ENCODE measurements at regions not wholly inside any gene's neighbourhood (a gene's known extent, or its start where the extent isn't known, plus 50 kb on each side); places are given as distances from the start of the nearest gene placed in this dataset.

GRCh38 chr13:109362616-109363015 is 423.8 kb downstream of the IRS2 start:
- H3K27me3 ChIP-seq (ENCODE audit: insufficient read depth, low read length) = no peaks in the 10 kb centered on the region
- H3K9me3 Mint-ChIP-seq = peaks cover 0 to 6% of the 10 kb centered on the region in 2 experiments; a peak in 3 of 5 replicates
- DNase-seq = no peak
- no peak overlapping the region for H3K27ac ChIP-seq (ENCODE audit: insufficient read length, low read depth, low read length)
- H4K91ac ChIP-seq (ENCODE audit: insufficient read length, low read depth, low read length) = no peak overlapping the region
- H3K14ac ChIP-seq (ENCODE audit: insufficient read depth, low read length) = no peak overlapping the region
- H4K8ac ChIP-seq (replicated peaks; ENCODE audit: insufficient read length, low read depth, low read length) = no peak overlapping the region
- H3K9me3 ChIP-seq (ENCODE audit: control insufficient read depth, low read depth, low read length) = no peaks in the 10 kb centered on the region
- no peak overlapping the region for H3T11ph ChIP-seq (ENCODE audit: low read length)
- no peak for TF ChIP-seq CTCF (conservative IDR thresholded peaks at IDR 0.05)
- H3K79me2 ChIP-seq (ENCODE audit: insufficient read depth, low read length) = no peaks in the 10 kb centered on the region
- H3K4me3 Mint-ChIP-seq = no peak overlapping the region
- no peak overlapping the region for H3K18ac ChIP-seq (ENCODE audit: insufficient read length, low read depth, low read length)
- no peak overlapping the region for H2BK12ac ChIP-seq (ENCODE audit: insufficient read length, low read depth, low read length)
- WGBS (ENCODE audit: extremely low coverage, insufficient read length, low lambda C conversion rate) = no CpG with 5 or more reads among the region's 2 CpGs
- H2BK15ac ChIP-seq (ENCODE audit: low read depth, low read length) = no peak overlapping the region
- H3K4ac ChIP-seq (ENCODE audit: low read depth, low read length) = no peak overlapping the region
- H3K4me1 Mint-ChIP-seq = peaks cover 13 to 14% of the 10 kb centered on the region in 2 experiments
- H2BK120ac ChIP-seq (ENCODE audit: low read depth, low read length, poor library complexity, severe bottlenecking) = no peak overlapping the region
- no peak overlapping the region for H3K56ac ChIP-seq (ENCODE audit: insufficient read length, low read depth, low read length)
- H4K5ac ChIP-seq (ENCODE audit: insufficient read length, low read depth, low read length) = no peak overlapping the region
- H2AK5ac ChIP-seq (ENCODE audit: insufficient read length, low read length) = no peak overlapping the region
- H3K79me1 ChIP-seq (ENCODE audit: insufficient read depth, low read depth, low read length, poor library complexity, severe bottlenecking) = no peaks in the 10 kb centered on the region
- no peak overlapping the region for H3K27ac Mint-ChIP-seq
- H3K36me3 Mint-ChIP-seq (ENCODE audit: insufficient read depth in 1 of 3, low read depth in 3 of 3) = no peaks in the 10 kb centered on the region
- H3K9ac ChIP-seq (ENCODE audit: extremely low read depth, insufficient read length, low read length) = no peak overlapping the region
- no peak overlapping the region for H3K23ac ChIP-seq (ENCODE audit: insufficient read length, low read depth, low read length)
- no peak overlapping the region for H2BK20ac ChIP-seq (ENCODE audit: low read depth, low read length, poor library complexity, severe bottlenecking)
- H3K27me3 Mint-ChIP-seq (ENCODE audit: low read depth) = no peaks in the 10 kb centered on the region
- no peak overlapping the region for H3K4me2 ChIP-seq (ENCODE audit: insufficient read depth, insufficient read length, low read length)
- H3K23me2 ChIP-seq (ENCODE audit: insufficient read length, low read depth, low read length, poor library complexity, severe bottlenecking) = no peaks in the 10 kb centered on the region
- H4K20me1 ChIP-seq (ENCODE audit: control insufficient read depth, insufficient read depth, insufficient read length) = no peaks in the 10 kb centered on the region
- H2AFZ ChIP-seq (ENCODE audit: low read length) = no peak overlapping the region
- no peaks in the 10 kb centered on the region for H3K4me1 ChIP-seq (ENCODE audit: insufficient read depth, low read length)
- H2BK5ac ChIP-seq (ENCODE audit: insufficient read length, low read length) = no peak overlapping the region

Measured in H9 (cell line).